IPS DF 4.7 (cell line): ENCODE measurements at regions not wholly inside any gene's neighbourhood (a gene's known extent, or its start where the extent isn't known, plus 50 kb on each side); places are given as distances from the start of the nearest gene placed in this dataset.

Experiments
- DNase-seq: peaks from one replicate; pipeline ENCODE4 v3.0.0-alpha.2; 2013; ENCODE audit warnings: low spot score; ENCODE audit errors: extremely low read depth

DNA sequence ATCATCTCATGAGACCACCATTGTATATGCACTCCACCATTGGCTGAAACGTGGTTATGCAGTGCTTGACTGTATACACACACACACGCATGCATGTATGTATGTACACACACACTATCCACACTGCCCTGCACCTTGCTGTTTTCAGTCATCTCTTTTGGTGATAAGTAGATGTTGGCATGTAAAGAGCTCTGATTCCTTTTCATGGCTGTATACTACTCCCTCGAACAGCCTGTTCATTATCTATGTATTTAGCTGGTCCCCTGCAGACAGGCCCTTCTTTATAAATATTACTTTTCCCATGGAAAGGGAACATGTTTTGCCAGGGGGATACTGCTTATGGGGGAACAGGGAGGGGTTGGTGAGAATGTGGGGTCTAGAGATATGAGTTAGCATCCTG, 349.4 kb downstream of the FOXL1 start:
- no peak for DNase-seq

DNA sequence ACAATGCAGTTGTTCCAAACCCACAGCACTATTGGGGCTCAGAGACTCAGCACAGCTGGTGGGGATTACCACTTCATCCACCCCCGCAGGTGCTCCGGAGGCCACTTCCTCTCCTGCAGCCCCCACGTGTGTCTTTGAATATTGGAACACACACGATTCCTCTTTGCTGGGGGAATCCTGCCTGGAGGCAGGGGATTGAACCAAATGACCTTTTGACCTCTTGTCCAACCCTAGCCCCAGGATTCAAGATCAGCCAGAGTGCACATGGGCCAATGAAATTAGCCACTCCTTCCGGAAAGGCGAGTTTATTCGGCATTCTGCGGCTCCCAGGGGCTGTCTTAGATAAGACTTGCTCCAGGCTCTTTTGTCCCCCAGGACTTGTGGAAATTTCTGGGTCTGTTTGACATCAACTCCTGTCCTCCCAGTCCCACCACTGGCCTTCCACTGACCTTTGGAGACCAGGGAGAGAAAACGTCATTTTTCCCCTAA, 350.2 kb downstream of the FOXL1 start:
- no peak for DNase-seq

DNA sequence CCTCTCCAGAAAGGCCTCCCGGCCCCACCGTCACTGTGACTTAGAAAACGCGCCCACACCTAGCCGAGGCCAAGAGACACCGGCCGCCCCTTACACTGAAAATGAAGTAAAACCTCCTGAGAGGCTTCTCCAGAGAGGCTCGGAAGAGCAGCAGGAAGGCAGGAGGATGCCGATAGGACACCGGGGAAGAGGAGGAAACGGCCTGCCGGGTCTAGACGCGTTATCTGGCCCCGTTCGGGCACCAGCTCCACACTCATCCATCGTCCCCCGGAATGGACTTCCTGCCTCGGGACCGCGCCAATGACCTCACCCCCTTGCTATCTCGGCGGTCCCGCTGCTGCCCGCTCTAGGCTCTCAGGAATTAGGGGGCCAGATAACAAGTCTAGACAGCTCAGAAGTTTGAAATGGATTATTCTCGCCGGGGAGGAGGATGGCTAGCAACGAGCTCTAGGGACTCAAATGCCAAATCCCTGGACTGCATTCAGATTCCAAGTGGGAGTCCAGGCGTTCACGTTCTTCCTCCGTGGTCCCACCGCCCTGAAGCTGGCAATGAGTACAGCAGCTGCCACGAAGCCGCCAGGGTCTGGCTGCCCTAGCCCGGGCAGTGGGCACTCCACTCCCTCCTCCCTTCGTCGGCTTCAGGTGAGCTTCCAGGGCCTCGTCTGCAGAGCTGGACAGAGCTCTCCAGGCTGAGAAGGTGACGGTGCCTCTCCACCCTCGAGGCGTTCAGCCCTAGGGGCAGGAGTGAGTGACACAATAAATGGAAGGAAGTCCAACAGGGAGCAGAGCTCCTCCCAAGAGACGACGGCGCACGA, 350.9 kb downstream of the FOXL1 start:
- DNase-seq: no peak

DNA sequence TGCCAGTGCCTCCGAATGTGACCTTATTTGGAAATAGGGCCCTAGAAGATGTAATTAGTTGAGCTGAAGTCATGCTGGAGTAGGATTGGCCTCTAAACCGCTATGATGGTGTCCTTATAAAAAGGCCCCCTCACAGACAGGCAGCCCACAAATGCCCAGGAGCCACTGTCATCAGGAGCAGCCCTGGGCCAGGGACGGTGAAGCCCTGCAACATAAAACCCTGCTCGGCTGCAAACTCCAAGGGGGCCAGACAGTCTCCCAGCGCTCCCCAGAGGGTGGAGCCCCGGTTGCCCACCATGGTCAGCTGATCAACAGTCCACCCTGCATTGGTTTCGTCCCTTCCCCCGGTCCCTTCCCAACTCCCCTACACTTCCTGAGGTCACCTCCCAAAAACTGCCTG, 351.7 kb downstream of the FOXL1 start:
- no peak for DNase-seq

DNA sequence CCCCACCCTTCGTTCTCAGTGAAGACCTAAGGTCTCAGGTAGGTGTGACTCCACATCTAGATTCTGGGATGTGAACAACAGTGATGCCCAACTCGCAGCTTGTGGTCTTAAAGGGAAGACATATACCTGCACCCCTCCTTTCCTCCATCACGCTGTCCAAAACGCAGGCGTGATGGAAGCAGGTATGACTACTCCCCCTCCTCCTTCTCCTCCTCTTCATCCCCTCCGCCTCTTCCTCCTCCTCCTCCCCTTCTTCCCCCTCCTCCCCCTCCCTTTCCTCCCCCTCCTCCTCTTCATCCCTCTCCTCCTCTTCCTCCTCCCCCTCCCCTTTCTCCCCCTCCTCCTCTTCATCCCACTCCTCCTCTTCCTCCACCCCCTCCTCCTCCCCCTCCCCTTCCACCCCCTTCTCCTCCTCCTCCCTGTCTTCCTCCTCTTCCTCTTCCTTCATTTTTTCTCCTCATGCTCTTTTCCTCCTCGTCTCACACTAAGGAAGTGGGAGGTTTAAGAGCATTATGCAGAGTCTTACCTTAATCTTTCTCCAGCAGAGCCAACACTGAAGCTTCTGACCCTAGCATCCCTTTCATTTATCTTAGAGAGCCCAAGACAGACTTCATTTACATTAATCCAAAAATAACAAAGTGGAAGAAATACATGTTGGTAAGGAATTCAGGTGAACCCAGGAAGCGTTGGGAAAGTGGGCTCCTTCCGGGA, 352.5 kb downstream of the FOXL1 start:
- no peak for DNase-seq

DNA sequence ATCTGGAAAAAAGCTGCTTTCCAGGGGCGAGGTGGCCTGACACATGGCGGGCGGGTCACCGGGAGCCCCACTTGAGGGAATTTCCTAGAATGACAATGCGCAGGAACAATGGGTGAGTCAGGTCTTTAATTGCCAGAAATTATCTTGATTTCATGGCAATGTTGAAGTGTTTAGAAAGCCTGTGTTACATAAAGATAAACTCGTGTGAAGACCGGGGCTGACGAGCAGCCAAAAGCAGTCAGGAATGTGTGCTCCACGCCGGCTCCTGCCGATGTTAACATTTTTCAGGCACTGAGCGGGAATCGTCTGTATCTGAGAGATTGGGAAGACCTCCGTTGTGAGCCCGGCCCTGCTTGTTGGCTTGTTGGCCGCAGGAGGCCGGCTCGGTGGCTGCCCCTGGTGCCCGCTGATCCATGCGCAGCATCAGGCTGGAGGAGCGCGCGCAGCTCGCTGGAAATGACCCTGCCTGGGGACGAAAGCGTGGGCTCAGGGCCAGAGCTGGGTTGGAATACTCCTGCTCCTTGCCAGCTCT, 353.1 kb downstream of the FOXL1 start:
- DNase-seq: no peak

DNA sequence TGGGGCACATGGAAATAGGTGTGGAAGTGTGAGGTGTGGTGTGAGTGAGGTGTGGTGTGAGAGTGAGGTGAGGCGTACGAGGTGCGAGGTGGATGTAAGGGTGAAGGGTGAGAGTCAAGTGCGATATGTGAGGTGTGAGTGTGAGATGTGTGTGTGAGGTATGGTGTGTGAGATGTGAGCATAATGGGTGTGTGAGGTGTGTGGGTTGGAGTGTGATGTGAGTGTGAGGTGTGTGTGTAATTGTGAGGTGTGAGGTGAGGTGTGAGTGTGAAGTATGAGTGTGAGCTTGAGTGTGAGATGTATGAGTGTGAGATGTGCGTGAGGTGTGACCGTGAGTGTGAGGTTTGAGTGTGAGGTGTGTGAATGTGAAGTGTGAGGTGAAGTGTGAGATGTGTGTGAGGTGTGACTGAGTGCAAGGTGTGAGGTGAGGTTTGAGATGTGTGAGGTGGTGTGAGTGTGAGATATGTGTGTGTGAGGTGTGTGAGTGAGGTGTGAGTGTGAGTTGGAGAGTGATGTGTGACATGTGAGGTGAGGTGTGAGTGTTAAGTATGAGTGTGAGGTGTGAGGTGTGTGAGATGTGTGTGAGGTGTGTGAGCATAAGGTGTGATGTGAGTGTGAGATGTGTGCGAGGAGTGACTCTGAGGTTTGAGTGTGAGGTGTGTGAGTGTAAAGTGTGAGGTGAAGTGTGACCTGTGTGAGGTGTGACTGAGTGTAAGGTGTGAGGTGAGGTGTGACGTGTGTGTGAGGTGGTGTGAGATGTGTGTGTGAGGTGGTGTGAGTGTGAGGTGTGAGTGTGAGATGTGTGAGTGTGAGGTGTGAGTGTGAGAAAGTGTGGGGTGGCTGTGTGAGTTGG, 354.0 kb downstream of the FOXL1 start:
- DNase-seq: no peak

DNA sequence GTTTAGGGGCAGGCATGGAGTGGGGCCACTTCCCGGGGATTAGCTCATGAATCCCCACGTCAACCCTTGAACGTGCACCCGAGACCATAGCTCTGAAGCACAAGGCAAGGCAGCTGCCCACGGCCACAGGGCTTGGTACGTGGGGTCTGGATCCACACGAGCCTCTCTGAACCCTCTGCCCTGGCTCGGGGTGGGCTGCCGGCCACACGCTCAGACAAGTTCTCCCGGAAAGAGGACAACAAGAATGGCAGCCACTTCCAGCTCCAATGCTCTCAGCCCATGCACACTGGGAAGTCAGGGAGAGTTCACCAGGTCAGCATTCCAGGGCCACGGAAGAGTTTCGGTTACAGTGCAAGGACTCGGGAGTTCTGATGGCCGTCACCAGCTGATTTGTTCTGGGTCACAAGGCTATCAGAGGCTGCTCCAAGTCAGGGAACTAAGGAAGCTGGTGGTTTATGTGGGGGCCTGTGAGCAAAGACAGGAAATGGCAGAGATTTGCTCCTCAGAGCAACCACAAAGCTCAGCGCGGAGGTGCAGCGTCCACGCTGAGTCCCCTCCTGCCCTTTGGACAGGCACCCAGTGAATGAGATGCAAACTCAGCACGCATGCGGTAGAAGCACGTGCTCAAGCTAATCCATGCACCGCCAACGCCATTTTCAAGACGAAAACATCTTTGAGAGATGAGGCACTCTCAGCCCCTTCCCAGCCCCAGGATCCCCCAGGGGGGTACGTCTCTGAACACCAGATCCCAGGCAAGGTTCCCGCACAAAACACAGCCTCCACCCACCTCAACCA, 356.4 kb downstream of the FOXL1 start:
- no peak for DNase-seq

DNA sequence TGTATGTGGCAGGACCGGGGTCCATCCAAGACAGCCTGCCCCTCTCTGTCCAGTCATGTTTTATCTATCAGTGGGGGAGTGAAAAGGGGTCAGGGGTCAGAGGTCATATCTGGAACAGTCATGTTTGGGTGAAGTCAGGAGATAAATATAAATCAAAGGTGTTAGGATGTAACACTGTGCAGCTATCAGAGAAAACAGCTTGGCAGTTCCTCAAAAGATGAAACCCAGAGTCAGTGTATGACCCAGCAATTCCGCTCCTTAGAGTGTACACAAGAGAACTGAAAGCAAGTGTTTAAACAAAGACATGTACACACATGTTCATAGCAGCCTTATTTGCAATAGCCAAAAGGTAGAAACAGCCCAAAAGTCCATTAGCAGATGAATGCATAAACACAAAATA, 361.3 kb downstream of the FOXL1 start:
- DNase-seq: no peak

DNA sequence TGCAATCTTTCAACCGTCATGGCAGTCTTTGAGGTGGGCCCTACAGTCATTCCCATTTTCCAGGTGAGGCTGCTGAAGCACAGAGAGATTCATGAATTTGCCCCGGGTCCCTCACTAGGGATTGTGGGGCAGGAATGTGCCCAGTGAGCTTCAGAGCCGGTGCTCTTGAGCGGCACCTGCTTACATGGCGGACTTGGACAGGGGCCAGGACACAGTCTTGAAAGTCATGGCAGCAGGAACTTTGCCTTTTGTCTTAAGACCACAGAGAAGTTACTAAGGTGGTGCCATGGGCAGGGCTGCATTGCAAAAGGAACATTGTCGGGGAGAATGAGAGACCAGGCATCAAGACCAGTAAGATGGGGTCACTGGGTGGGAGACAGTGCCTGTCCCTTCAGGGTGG, 363.4 kb downstream of the FOXL1 start:
- no peak for DNase-seq

DNA sequence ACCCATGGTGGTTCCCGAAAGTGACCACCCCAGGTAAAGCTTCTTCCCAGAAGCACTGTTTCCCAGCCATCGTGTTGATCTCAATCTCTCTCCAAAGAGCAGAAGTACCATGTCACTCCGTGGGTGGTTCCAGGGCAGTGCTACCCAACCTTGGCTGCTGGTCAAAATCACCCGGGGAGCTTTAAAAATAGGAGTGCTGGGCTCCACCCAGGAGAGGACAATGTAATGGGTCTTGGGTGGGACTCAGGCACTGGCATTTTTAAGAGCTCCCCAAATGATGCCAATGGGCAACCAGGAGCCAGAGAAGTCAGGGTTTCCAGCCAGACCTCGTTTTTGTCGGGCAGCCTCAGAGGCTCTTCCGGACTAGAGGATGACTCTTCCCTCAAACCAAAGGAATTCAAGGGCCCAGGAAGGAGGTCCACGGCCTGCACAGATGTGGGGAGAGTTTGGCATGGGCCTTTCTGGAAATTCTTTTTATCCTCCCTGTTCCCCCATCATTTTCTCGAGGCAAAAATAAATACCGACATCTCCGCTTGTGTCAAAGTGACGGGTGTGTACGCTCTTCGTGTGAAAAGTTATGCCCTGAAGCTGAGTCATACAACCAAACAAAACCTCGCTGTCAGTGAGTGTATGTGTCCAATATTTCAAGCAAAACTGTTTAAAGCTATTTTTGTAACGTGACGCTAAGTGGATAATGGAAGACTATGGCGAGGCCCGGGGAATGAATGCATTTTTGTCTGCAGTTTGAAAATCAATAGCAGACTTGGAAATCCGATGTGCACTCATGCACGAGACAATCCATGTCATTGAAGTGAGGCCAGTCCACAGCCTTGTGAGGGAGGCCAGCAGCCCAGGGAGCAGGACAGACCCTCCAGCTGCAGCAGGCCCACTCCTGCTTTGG, 364.1 kb downstream of the FOXL1 start:
- DNase-seq: no peak

DNA sequence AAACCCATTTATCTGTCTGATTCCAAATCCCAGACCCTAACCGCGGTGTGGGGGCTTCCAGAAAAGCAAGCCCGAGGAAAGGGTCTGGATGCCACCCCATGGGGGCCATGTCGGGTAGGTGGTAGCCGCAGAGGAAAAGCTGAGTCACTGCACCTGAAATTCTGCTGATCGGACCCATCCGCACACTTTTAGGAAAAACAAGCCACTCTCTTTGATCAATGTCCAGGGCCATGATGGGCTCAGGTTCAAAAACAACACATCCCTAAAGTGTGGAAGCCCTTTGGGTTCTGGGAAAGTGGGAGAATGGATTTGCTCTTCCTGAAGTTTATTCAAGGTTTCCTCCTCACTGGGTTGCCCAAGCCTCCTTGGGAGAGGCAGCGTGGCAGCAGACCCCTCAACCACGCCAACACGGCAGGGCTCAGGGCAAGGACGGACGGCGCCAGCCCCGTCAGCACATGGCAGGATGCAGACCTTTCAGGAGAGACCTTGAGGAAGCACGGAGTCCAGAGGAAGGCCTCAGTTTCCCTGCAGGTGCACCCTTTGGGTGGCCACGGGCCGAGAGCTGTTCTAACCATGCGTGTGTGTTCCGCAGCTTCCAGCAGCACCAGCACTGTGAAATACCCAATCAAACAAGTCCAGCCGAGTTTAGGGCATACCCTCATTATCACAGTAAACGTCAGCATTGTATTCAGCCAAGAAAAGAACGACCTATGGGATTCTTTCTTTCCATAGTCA, 367.0 kb downstream of the FOXL1 start:
- DNase-seq: no peak

DNA sequence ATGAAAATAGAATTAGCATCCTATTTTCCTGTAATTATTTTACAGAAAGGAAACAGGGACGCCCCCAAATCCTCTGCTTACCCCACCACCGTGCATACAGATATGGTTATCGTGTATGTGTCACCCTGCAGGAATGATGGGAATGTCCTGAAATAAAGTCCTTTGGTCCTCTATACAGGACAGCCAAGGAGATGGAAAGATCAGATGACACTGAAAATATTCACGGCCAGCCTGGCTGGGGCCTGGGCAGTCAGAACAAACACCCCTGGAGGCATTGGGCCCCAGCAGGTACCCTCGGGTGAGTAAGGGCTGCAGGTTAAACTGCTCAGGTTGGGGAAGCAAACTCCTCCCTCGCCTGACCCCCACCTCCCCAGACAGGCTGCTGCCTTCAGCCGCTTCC, 368.0 kb downstream of the FOXL1 start:
- no peak for DNase-seq

DNA sequence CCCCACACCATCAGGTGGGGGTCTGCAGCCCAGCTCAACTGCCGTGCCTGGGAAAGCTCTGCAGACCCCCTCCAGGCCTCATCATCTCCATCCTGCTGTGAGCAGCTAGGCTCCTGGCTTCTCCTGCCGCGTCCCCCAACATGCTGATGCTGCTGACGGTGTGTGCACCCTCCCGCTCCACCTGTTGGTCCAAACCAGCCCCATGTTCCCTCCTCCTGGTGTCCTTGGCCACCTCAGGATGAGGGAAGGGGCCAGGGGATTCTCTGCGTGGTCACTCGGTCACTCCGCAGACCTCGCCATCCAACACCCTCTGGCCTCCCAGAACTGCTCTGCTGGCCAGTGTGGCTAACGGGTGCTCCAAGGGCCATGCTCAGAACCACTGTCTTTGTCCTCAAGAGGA, 368.6 kb downstream of the FOXL1 start:
- DNase-seq: no peak

DNA sequence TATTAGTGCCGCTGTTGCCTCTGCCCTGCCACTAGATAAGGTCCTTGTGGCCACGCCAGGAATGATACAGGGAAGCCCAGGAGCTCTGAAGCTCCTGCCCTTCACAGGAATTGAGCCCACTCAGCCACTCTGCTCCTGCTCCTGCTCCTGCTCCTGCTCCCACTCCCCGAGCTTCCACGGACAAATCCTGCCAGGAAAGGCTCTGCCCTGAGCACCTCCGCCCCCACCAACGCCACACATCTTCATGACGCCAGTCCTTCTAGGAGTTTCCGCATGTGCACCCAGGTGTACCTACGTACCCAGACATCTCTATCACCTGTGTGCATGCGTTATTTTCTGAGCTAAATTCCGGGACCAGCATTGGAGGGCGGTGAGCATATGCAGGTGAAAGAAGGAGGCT, 369.1 kb downstream of the C16orf95 start:
- no peak for DNase-seq

DNA sequence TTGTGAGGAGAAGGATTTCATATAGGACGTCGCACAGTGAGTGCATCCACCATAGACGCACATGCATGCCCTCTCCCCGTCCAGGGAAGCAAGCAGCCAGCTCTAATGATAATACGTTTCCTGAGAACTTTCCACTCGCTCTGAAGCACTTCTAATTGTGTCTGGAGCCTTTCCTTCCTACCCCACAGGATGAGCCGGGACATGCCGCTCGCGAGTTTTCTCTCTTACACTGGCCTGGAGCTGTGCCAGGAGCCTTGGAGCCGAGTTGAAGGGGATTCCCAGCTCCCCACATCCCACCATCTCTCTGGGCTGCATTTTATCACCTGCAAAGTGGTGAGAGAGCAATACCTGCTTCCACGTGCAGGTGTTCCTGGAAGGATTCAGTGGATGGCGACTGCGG, 368.1 kb downstream of the C16orf95 start:
- no peak for DNase-seq

DNA sequence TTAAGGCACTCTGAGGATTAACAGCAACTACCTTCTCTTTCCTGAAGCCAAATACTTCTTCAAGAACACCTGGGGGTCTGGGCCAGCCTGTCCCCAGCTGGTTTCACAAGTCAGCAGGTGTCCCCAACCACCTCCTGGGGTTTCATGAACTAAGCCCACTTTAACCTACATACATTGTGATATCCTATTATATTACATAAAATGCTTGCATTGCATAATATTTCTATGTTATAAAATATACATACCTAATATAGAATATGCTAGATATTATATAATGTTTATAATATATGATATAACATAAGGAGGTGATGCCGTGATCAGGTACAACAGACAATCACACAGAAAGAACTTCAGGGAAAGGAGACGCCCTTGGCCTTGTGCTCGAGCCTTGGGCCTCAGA, 367.6 kb downstream of the C16orf95 start:
- no peak for DNase-seq

DNA sequence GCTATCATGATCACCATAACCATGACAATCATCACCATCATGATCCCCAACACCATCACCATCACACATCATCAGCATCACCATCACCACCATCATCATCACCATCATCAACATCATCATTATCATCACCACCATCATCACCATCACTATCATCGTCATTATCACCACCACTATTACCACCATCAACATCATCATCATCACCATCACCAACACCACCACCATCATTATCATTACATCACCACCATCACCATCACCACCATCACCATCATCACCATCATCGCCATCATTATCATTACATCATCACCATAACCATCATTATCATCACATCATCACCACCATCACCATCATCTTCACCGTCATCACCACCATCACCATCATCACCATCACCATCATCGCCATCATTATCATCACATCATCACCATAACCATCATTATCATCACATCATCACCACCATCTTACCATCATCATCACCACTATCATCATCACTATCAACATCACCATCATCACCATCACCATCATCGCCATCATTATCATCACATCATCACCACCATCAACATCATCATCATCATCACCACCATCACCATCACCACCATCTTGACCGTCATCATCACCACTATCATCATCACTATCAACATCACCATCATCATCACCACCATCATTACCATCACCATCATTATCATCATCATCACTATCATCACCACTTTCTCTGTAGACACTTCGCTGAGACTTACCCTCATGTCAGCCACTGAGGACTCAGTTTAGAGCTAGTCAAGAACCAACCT, 366.0 kb downstream of the C16orf95 start:
- no peak for DNase-seq
